IMR-90 (cell line): ENCODE measurements at regions not wholly inside any gene's neighbourhood (a gene's known extent, or its start where the extent isn't known, plus 50 kb on each side); places are given as distances from the start of the nearest gene placed in this dataset.

Experiments
- ATAC-seq: fragments of 200-7000 bp; cut with Tn5 transposase; 2 replicates; pipeline ENCODE4 v1.9.1; 2020; ENCODE audit warnings: low read depth, mild to moderate bottlenecking, moderate library complexity
- BruUV-seq: library from RNA; stranded (reverse); fragments of 400-500 nt; replicated peaks from 2 replicates; lab custom pipeline; 2021; lab: Mats Ljungman, UMichigan
- CTCF ChIA-PET: fragments of 300-600 bp; formaldehyde crosslinking; extraction: SDS; loops from one replicate; lab custom pipeline; 2021; ENCODE audit warnings: antibody characterized with exemption; lab: Yijun Ruan, JAX
- POLR2A ChIA-PET: fragments of 300-600 bp; sonication (Branson Sonifier 250); formaldehyde crosslinking; loops from one replicate; lab custom pipeline; 2022; ENCODE audit warnings: antibody characterized with exemption; ENCODE audit not compliant: unreplicated experiment; lab: Charles Lee
- DNase-seq: peaks from one replicate; pipeline ENCODE4 v3.0.0; 2013
- H2AFZ ChIP-seq: replicated peaks from 2 replicates; pipeline ENCODE3; 2013; ENCODE audit warnings: low read length, mild to moderate bottlenecking; ENCODE audit not compliant: poor library complexity
- H2AK5ac ChIP-seq: 2 replicates; pipeline ENCODE4 v1.6.1; 2013; ENCODE audit warnings: low read depth, low read length, inconsistent platforms
- H2AK9ac ChIP-seq: replicated peaks from 2 replicates; pipeline ENCODE3; 2013; ENCODE audit warnings: mild to moderate bottlenecking, low read depth, low read length, moderate library complexity; ENCODE audit not compliant: poor library complexity
- H2BK120ac ChIP-seq: 2 replicates; pipeline ENCODE4 v1.6.1; 2013; ENCODE audit warnings: low read depth, low read length, inconsistent platforms
- H2BK15ac ChIP-seq: 3 replicates; pipeline ENCODE4 v1.6.1; 2013; ENCODE audit warnings: low read depth, low read length, inconsistent platforms
- H2BK20ac ChIP-seq: 2 replicates; pipeline ENCODE4 v1.6.1; 2013; ENCODE audit warnings: low read depth, mild to moderate bottlenecking, inconsistent platforms, low read length, moderate library complexity
- H2BK5ac ChIP-seq: 2 replicates; pipeline ENCODE4 v1.6.1; 2013; ENCODE audit warnings: mild to moderate bottlenecking, low read depth, low read length, inconsistent platforms; ENCODE audit not compliant: poor library complexity, severe bottlenecking
- H3K14ac ChIP-seq: replicated peaks from 2 replicates; pipeline ENCODE4 v1.6.1; 2013; ENCODE audit warnings: low read depth, low read length, inconsistent platforms
- H3K18ac ChIP-seq: 2 replicates; pipeline ENCODE4 v1.6.1; 2013; ENCODE audit warnings: low read depth, low read length, control low read depth
- H3K23ac ChIP-seq: 2 replicates; pipeline ENCODE4 v1.6.1; 2013; ENCODE audit warnings: low read depth, low read length, inconsistent platforms
- H3K27ac ChIP-seq: 2 replicates; pipeline ENCODE4 v1.5.1; 2013; ENCODE audit warnings: mild to moderate bottlenecking, control low read depth, low read length; ENCODE audit not compliant: insufficient read depth
- H3K27me3 ChIP-seq: 2 replicates; pipeline ENCODE4 v1.6.1; 2013; ENCODE audit warnings: low read length; ENCODE audit not compliant: control insufficient read depth, insufficient read depth
- H3K36me3 ChIP-seq: 2 replicates; pipeline ENCODE4 v1.6.1; 2013; ENCODE audit warnings: low read length, mixed read lengths; ENCODE audit not compliant: control insufficient read depth, insufficient read depth
- H3K4ac ChIP-seq: 2 replicates; pipeline ENCODE4 v1.6.1; 2013; ENCODE audit warnings: low read depth, low read length, inconsistent platforms
- H3K4me1 ChIP-seq: 2 replicates; pipeline ENCODE4 v1.6.1; 2013; ENCODE audit warnings: low read length, mixed read lengths; ENCODE audit not compliant: control insufficient read depth, insufficient read depth
- H3K4me2 ChIP-seq: 2 replicates; pipeline ENCODE4 v1.6.1; 2013; ENCODE audit warnings: low read depth, mild to moderate bottlenecking, control low read depth, low read length, moderate library complexity
- H3K4me3 ChIP-seq: 2 replicates; pipeline ENCODE4 v1.5.1; 2013; ENCODE audit warnings: low read depth, mild to moderate bottlenecking, control low read depth, low read length, moderate library complexity; ENCODE audit not compliant: insufficient read depth
- H3K56ac ChIP-seq: 2 replicates; pipeline ENCODE4 v1.6.1; 2013; ENCODE audit warnings: low read length, inconsistent platforms; ENCODE audit not compliant: insufficient read depth; ENCODE audit errors: extremely low read depth
- H3K79me1 ChIP-seq, 2 experiments: 2 replicates each; pipeline ENCODE4 v1.6.1; 2013; ENCODE audit warnings: low read length in 2 of 2, inconsistent platforms in 1 of 2, low read depth in 1 of 2
- H3K9ac ChIP-seq: 2 replicates; pipeline ENCODE4 v1.6.1; 2013; ENCODE audit warnings: low read depth, low read length, control low read depth
- H3K9me1 ChIP-seq: 2 replicates; pipeline ENCODE4 v1.6.1; 2013; ENCODE audit warnings: low read length, inconsistent platforms; ENCODE audit not compliant: insufficient read depth
- H3K9me3 ChIP-seq: 2 replicates; pipeline ENCODE4 v1.6.1; 2013; ENCODE audit warnings: low read length; ENCODE audit not compliant: control insufficient read depth, insufficient read depth
- H4K20me1 ChIP-seq: 2 replicates; pipeline ENCODE4 v1.6.1; 2013; ENCODE audit warnings: low read length, inconsistent platforms; ENCODE audit not compliant: insufficient read depth
- H4K5ac ChIP-seq: 2 replicates; pipeline ENCODE4 v1.6.1; 2013; ENCODE audit warnings: mild to moderate bottlenecking, low read depth, low read length, control low read depth
- H4K8ac ChIP-seq, 2 experiments: 2 replicates each; pipeline ENCODE4 v1.6.1; 2013; ENCODE audit warnings: low read depth in 2 of 2, low read length in 2 of 2, control low read depth in 1 of 2, inconsistent platforms in 1 of 2
- H4K91ac ChIP-seq: 2 replicates; pipeline ENCODE4 v1.6.1; 2013; ENCODE audit warnings: low read depth, low read length, inconsistent platforms; ENCODE audit not compliant: insufficient read depth
- BHLHE40 ChIP-seq: fragments of 150-350 bp; IDR thresholded peaks from 2 replicates; pipeline ENCODE4 v1.6.1; 2016; ENCODE audit warnings: mild to moderate bottlenecking, low read depth, low read length
- CEBPB ChIP-seq: IDR thresholded peaks from 2 replicates; pipeline ENCODE4 v1.6.1; 2012; ENCODE audit warnings: low read depth, low read length, improper control_type of control experiment
- CHD1 ChIP-seq: IDR thresholded peaks from 2 replicates; pipeline ENCODE4 v1.6.1; 2012; ENCODE audit warnings: low read depth, low read length, improper control_type of control experiment
- CTCF ChIP-seq: conservative IDR thresholded peaks from 2 replicates; pipeline ENCODE4 v1.5.1; 2012; ENCODE audit warnings: mild to moderate bottlenecking, low read depth, low read length, improper control_type of control experiment
- FOS ChIP-seq: fragments of 150-350 bp; IDR thresholded peaks from 2 replicates; pipeline ENCODE4 v1.6.1; 2016; ENCODE audit warnings: low read depth, low read length
- MAFK ChIP-seq: IDR thresholded peaks from 2 replicates; pipeline ENCODE4 v1.6.1; 2012; ENCODE audit warnings: low read depth, low read length, improper control_type of control experiment
- MAZ ChIP-seq: IDR thresholded peaks from 2 replicates; pipeline ENCODE4 v1.6.1; 2012; ENCODE audit warnings: low read depth, mild to moderate bottlenecking, low read length, improper control_type of control experiment, moderate library complexity, borderline replicate concordance
- MXI1 ChIP-seq: IDR thresholded peaks from 2 replicates; pipeline ENCODE4 v1.6.1; 2012; ENCODE audit warnings: low read depth, mild to moderate bottlenecking, low read length, moderate library complexity, borderline replicate concordance
- NFE2L2 ChIP-seq: fragments of 150-350 bp; IDR thresholded peaks from 2 replicates; pipeline ENCODE4 v1.6.1; 2016; ENCODE audit warnings: low read depth, mild to moderate bottlenecking, low read length
- POLR2A ChIP-seq: IDR thresholded peaks from 2 replicates; pipeline ENCODE4 v1.6.1; 2012; ENCODE audit warnings: mild to moderate bottlenecking, low read depth, low read length
- RAD21 ChIP-seq: IDR thresholded peaks from 2 replicates; pipeline ENCODE4 v1.6.1; 2012; ENCODE audit warnings: low read length, improper control_type of control experiment
- RCOR1 ChIP-seq: IDR thresholded peaks from 2 replicates; pipeline ENCODE4 v1.6.1; 2012; ENCODE audit warnings: mild to moderate bottlenecking, low read length, improper control_type of control experiment; ENCODE audit not compliant: insufficient replicate concordance
- RFX5 ChIP-seq: IDR thresholded peaks from 2 replicates; pipeline ENCODE4 v1.8.0; 2012; ENCODE audit warnings: low read depth, mild to moderate bottlenecking, low read length, moderate library complexity
- SMC3 ChIP-seq: fragments of 150-350 bp; IDR thresholded peaks from 2 replicates; pipeline ENCODE4 v1.6.1; 2016; ENCODE audit warnings: low read depth, mild to moderate bottlenecking, antibody characterized with exemption, low read length, moderate library complexity
- WGBS, 2 experiments: methylation state at CpG; one replicate each; pipeline versions ENCODE4 v1.1.5 to v1.1.7; 2013; ENCODE audit warnings: missing lambda C conversion rate in 2 of 2; ENCODE audit not compliant: insufficient read length in 1 of 2; ENCODE audit errors: extremely low coverage in 2 of 2; 5-methylcytosine and 5-hydroxymethylcytosine counted together
- dilution Hi-C: fragments of 300-500 bp; cut with HindIII; formaldehyde crosslinking; loops from one replicate; pipeline ENCODE4 v1.14.3; 2018; ENCODE audit warnings: low sequenced_read_pairs; ENCODE audit not compliant: unreplicated experiment
- in situ Hi-C: fragments of 300-500 bp; cut with MboI; formaldehyde crosslinking; loops from 3 replicates; pipeline ENCODE4 v1.14.3; 2019; ENCODE audit warnings: low sequenced_read_pairs, inconsistent platforms, mixed read lengths
- intact Hi-C: fragments of 100-400 bp; cut with micrococcal nuclease; formaldehyde crosslinking; loops from 2 replicates; pipeline ENCODE4 v1.10.0; 2022
- TF ChIP-seq, protein P1 (sequence below): fragments of 150-350 bp; IDR thresholded peaks from 2 replicates; pipeline ENCODE4 v1.6.1; 2016; ENCODE audit warnings: low read depth, mild to moderate bottlenecking, low read length, moderate library complexity, borderline replicate concordance
- TF ChIP-seq, protein P2 (sequence below): fragments of 150-350 bp; IDR thresholded peaks from 2 replicates; pipeline ENCODE4 v1.6.1; 2017; ENCODE audit warnings: mild to moderate bottlenecking, antibody characterized with exemption, low read length, low read depth

DNA sequence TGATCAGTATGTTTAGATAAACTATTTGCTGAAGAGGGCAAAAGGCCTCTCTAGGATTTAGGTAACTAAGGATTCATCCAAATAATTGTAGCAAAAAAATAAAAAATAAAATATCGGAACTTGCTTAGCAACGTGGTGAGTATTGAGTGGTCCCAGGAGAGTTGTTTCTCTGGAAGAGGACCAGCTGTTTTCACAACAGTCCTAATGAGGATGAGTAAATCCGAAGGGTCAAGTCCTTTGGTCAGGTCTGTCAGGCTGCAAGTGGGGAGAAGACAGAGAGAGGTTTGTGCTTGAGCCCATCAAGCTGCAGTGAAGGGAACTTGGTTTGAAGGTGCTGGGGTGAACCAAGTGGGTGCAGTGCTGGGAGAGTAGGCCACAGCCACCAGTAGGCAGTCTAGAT, 539.2 kb downstream of the SLC4A3 start:
- dilution Hi-C loops = no loop called here

More for the DNA sequence above, 539.2 kb downstream of the SLC4A3 start:
- no peak overlapping the region for H3K4ac ChIP-seq
- H2AK5ac ChIP-seq = no peak overlapping the region
- no peaks in the 10 kb centered on the region for H4K20me1 ChIP-seq
- H2BK5ac ChIP-seq = no peak overlapping the region
- H3K9me1 ChIP-seq = no peaks in the 10 kb centered on the region; the same call in 1 of the 2 replicates
- in situ Hi-C loops = no loop called here
- H3K27ac ChIP-seq = no peak overlapping the region
- H3K4me1 ChIP-seq = no peaks in the 10 kb centered on the region
- TF ChIP-seq RAD21 = no peak
- TF ChIP-seq RFX5 = no peak
- TF ChIP-seq, protein P1, sequence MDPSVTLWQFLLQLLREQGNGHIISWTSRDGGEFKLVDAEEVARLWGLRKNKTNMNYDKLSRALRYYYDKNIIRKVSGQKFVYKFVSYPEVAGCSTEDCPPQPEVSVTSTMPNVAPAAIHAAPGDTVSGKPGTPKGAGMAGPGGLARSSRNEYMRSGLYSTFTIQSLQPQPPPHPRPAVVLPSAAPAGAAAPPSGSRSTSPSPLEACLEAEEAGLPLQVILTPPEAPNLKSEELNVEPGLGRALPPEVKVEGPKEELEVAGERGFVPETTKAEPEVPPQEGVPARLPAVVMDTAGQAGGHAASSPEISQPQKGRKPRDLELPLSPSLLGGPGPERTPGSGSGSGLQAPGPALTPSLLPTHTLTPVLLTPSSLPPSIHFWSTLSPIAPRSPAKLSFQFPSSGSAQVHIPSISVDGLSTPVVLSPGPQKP = no peak
- no peak for TF ChIP-seq POLR2A
- TF ChIP-seq MAZ = no peak
- no peak for TF ChIP-seq SMC3
- TF ChIP-seq FOS = no peak
- no peak for TF ChIP-seq CEBPB
- no peak for TF ChIP-seq MXI1
- no peak for TF ChIP-seq MAFK
- TF ChIP-seq, protein P2, sequence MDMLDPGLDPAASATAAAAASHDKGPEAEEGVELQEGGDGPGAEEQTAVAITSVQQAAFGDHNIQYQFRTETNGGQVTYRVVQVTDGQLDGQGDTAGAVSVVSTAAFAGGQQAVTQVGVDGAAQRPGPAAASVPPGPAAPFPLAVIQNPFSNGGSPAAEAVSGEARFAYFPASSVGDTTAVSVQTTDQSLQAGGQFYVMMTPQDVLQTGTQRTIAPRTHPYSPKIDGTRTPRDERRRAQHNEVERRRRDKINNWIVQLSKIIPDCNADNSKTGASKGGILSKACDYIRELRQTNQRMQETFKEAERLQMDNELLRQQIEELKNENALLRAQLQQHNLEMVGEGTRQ = no peak
- TF ChIP-seq NFE2L2 = no peak
- no peak for TF ChIP-seq CHD1
- TF ChIP-seq CTCF = no peak
- no peak for TF ChIP-seq BHLHE40
- no peak for TF ChIP-seq RCOR1
- DNase-seq = no peak
- H2BK20ac ChIP-seq = no peak overlapping the region
- no peaks in the 10 kb centered on the region for H3K36me3 ChIP-seq
- BruUV-seq = no TSS peak
- H3K79me1 ChIP-seq = no peaks in the 10 kb centered on the region
- H4K91ac ChIP-seq = no peak overlapping the region
- no CpG with 5 or more reads among the region's 3 CpGs for WGBS, 2 experiments
- no peaks in the 10 kb centered on the region for H3K9me3 ChIP-seq
- no peak overlapping the region for H3K4me2 ChIP-seq
- no peak overlapping the region for H3K56ac ChIP-seq
- intact Hi-C loops = no loop called here
- H3K18ac ChIP-seq = no peak overlapping the region
- no peak overlapping the region for H3K9ac ChIP-seq
- no peak overlapping the region for H3K14ac ChIP-seq
- no peak overlapping the region for H3K4me3 ChIP-seq
- no peak overlapping the region for H4K5ac ChIP-seq
- H2AFZ ChIP-seq = no peak overlapping the region
- H2BK15ac ChIP-seq = no peak overlapping the region
- ATAC-seq = no peak
- no peaks in the 10 kb centered on the region for H3K27me3 ChIP-seq
- CTCF ChIA-PET = interaction anchor here (0.7 kb wide), 1 partner anchor 588 kb away, joined by 4 read pairs; no protein-coding TSS in a partner anchor
- H3K23ac ChIP-seq = no peak overlapping the region
- no peak overlapping the region for H2BK120ac ChIP-seq
- H2AK9ac ChIP-seq = no peak overlapping the region
- POLR2A ChIA-PET = no interaction called here
- no peak overlapping the region for H4K8ac ChIP-seq
